Stomach (tissue), 8 donors: ENCODE measurements at regions not wholly inside any gene's neighbourhood (a gene's known extent, or its start where the extent isn't known, plus 50 kb on each side); places are given as distances from the start of the nearest gene placed in this dataset.

Experiments used
- DNase-seq, 2 donors: peaks; one replicate each; pipeline versions ENCODE4 v3.0.0 to v3.0.0-alpha.2; 2013 to 2019
- H3K27ac ChIP-seq, 5 donors: fragments of 200-600 bp in 4 of 5; sonication (generic) in 4 of 5; one replicate each; pipeline ENCODE4 v1.5.1; 2013 to 2019; ENCODE audit warnings: mild to moderate bottlenecking in 1 of 5, moderate library complexity in 1 of 5
- H3K27me3 ChIP-seq, 3 donors: fragments of 200-600 bp; sonication (generic); one replicate each; pipeline ENCODE4 v1.5.1; 2017 to 2019; ENCODE audit warnings: mixed run types in 1 of 3
- H3K36me3 ChIP-seq, 4 donors: fragments of 200-600 bp; sonication (generic); 1 replicate in 3 of 4; 2 replicates in 1 of 4; pipeline ENCODE4 v1.5.1; 2016 to 2019
- H3K4me1 ChIP-seq, 4 donors: fragments of 200-600 bp; sonication (generic); one replicate each; pipeline ENCODE4 v1.5.1; 2016 to 2019
- H3K4me3 ChIP-seq, 4 donors: fragments of 200-600 bp; sonication (generic) in 3 of 4; one replicate each; pipeline ENCODE4 v1.5.1; 2016 to 2019; ENCODE audit warnings: mild to moderate bottlenecking in 1 of 4
- H3K9me3 ChIP-seq, 4 donors: fragments of 200-600 bp; sonication (generic); one replicate each; pipeline ENCODE4 v1.5.1; 2016 to 2019
- EP300 ChIP-seq: sonication (generic); formaldehyde crosslinking; IDR thresholded peaks from one replicate; pipeline ENCODE4 v1.6.1; 2017; ENCODE audit warnings: antibody characterized with exemption
- POLR2A ChIP-seq, 4 donors: fragments of 450-650 bp; IDR thresholded peaks; one replicate each; pipeline ENCODE4 v1.6.1; 2016; ENCODE audit warnings: antibody characterized with exemption in 4 of 4, control low read depth in 2 of 4, mild to moderate bottlenecking in 1 of 4, moderate library complexity in 1 of 4
- POLR2AphosphoS5 ChIP-seq, 3 donors: sonication (generic); formaldehyde crosslinking; IDR thresholded peaks; one replicate each; pipeline ENCODE4 v1.6.1; 2016; ENCODE audit warnings: antibody characterized with exemption in 3 of 3
- WGBS, 5 donors: extraction: QIAGEN DNeasy Blood & Tissue Kit in 3 of 5; methylation state at CpG; one replicate each; pipeline versions ENCODE4 v1.1.5 to v1.1.7; 2013 to 2018; 5-methylcytosine and 5-hydroxymethylcytosine counted together
- intact Hi-C: fragments of 100-400 bp; cut with DNase I; formaldehyde crosslinking; loops from one replicate; pipeline ENCODE4 v1.15.1; 2023; ENCODE audit warnings: low total_unique reads
- TF ChIP-seq, protein P1 (sequence below), 7 experiments: fragments of 450-650 bp in 4 of 7; fragments of 200-600 bp in 3 of 7; sonication (generic) in 3 of 7; IDR thresholded peaks; one replicate each; pipeline ENCODE4 v1.5.1; 2016 to 2019; ENCODE audit warnings: antibody characterized with exemption in 7 of 7, control low read depth in 2 of 7, mild to moderate bottlenecking in 1 of 7
- donor health status: healthy with polysubstance abuse.
- donor health status: Bipolar disorder and iron deficiency.
- donor health status: healthy.

DNA sequence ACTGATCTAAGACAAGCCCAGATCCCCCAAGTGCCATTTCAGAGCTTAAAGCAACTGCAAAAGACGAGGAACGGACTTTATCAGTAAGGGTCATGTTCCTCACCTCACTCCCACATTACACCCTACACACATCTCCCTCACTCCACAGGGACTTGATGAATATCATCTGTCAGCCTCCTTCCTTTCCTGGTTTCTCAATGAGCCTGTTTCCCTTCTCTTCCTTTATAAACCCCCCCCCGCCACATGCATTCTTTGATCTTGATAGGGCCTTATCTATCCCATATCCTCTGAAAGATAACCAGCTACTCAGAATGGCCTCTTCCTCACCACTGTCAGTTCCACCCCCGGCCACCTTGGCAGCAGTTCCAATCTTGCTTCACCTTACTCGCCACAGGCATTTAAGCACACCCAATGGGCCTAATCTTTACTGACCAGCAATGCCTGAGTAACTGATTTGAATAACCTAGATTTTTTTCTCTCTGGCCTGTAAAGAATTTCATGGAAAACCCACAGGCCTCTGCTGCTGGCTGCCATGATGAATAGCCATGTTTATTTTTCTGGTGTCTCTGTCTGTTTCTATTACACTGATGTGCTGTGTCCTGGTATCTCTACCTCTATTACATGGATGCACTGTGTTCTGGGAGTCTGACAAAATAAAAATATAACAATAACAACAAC is 138.7 kb downstream of the PHLDA1 start:
- intact Hi-C loops: no loop called here
- Histone ChIP-seq H3K4me3 (no peak overlapping the region), H3K9me3 (no peaks in the 10 kb centered on the region), H3K27me3 (no peaks in the 10 kb centered on the region), H3K4me1 (peaks cover 0 to 6% (median 3%) of the 10 kb centered on the region in 4 donors), H3K27ac (no peak overlapping the region), H3K36me3 (no peaks in the 10 kb centered on the region)
- 69 to 88% (median 82%) methylated on average over 4 to 5 of the region's 5 CpGs for WGBS, 5 donors
- TF ChIP-seq POLR2AphosphoS5 (IDR thresholded peaks at IDR 0.05): no peak
- TF ChIP-seq, protein P1, sequence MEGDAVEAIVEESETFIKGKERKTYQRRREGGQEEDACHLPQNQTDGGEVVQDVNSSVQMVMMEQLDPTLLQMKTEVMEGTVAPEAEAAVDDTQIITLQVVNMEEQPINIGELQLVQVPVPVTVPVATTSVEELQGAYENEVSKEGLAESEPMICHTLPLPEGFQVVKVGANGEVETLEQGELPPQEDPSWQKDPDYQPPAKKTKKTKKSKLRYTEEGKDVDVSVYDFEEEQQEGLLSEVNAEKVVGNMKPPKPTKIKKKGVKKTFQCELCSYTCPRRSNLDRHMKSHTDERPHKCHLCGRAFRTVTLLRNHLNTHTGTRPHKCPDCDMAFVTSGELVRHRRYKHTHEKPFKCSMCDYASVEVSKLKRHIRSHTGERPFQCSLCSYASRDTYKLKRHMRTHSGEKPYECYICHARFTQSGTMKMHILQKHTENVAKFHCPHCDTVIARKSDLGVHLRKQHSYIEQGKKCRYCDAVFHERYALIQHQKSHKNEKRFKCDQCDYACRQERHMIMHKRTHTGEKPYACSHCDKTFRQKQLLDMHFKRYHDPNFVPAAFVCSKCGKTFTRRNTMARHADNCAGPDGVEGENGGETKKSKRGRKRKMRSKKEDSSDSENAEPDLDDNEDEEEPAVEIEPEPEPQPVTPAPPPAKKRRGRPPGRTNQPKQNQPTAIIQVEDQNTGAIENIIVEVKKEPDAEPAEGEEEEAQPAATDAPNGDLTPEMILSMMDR (IDR thresholded peaks at IDR 0.05): no peak
- TF ChIP-seq POLR2A (IDR thresholded peaks at IDR 0.05): no peak
- no peak for TF ChIP-seq EP300
- no peak for DNase-seq

DNA sequence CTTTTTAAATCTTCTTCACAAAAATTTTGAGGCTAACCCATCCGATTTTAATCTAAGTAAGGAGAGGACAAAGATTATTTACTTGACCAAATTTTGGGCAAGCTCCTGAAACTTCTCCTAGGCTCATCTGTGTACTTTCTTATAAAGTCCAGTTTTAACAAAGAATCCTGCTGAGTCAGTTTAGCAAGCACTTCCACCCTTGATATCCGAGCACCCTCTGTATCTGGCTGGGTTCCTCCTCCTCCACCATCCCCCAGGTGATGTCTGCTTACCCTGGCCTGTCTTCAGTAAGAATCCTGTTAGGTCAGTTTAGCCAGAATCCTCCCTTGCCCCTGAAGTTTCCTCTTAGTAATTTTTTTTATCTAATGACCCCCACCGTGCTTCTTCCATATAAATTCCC is 140.5 kb downstream of the PHLDA1 start:
- DNase-seq: no peak
- H3K36me3 ChIP-seq: no peaks in the 10 kb centered on the region
- no peak overlapping the region for H3K27ac ChIP-seq
- WGBS, 5 donors: 69 to 79% (median 73%) methylated on average over 3 of the region's 3 CpGs
- peaks cover 0 to 6% (median 3%) of the 10 kb centered on the region in 4 donors for H3K4me1 ChIP-seq
- H3K4me3 ChIP-seq: no peak overlapping the region
- H3K9me3 ChIP-seq: no peaks in the 10 kb centered on the region
- intact Hi-C loops: no loop called here
- H3K27me3 ChIP-seq: no peaks in the 10 kb centered on the region
- TF ChIP-seq POLR2AphosphoS5 (IDR thresholded peaks at IDR 0.05): no peak
- TF ChIP-seq EP300: no peak
- TF ChIP-seq POLR2A (IDR thresholded peaks at IDR 0.05): no peak
- TF ChIP-seq, protein P1 (IDR thresholded peaks at IDR 0.05): no peak

DNA sequence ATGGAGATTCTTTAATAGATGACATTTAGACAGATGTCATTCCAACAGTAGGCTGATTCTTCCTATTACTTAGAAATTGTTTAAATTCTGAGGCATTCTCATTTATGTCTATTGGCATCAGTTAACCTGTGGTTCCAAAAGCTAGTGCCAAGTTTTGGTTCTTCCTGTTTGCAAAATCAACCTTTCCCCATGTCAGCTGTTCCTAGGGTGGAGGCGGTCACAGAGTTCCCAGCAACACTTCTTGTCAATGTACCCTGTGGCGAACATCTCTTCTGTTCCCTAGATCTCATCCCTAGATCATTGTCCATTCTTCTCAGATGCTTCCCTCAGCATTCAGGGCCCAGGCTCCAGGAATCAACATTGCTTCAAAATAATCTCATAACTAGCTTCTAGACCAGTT is 140.9 kb downstream of the PHLDA1 start:
- H3K36me3 ChIP-seq: no peaks in the 10 kb centered on the region
- intact Hi-C loops: no loop called here
- H3K4me3 ChIP-seq: no peak overlapping the region
- DNase-seq: no peak
- peaks cover 0 to 6% (median 3%) of the 10 kb centered on the region in 4 donors for H3K4me1 ChIP-seq
- 84 to 94% (median 85%) methylated on average over 2 of the region's 2 CpGs for WGBS, 5 donors
- H3K27me3 ChIP-seq: no peaks in the 10 kb centered on the region
- TF ChIP-seq EP300: no peak
- no peak for TF ChIP-seq POLR2A (IDR thresholded peaks at IDR 0.05)
- TF ChIP-seq, protein P1 (IDR thresholded peaks at IDR 0.05): no peak
- no peak for TF ChIP-seq POLR2AphosphoS5 (IDR thresholded peaks at IDR 0.05)
- no peaks in the 10 kb centered on the region for H3K9me3 ChIP-seq
- no peak overlapping the region for H3K27ac ChIP-seq

DNA sequence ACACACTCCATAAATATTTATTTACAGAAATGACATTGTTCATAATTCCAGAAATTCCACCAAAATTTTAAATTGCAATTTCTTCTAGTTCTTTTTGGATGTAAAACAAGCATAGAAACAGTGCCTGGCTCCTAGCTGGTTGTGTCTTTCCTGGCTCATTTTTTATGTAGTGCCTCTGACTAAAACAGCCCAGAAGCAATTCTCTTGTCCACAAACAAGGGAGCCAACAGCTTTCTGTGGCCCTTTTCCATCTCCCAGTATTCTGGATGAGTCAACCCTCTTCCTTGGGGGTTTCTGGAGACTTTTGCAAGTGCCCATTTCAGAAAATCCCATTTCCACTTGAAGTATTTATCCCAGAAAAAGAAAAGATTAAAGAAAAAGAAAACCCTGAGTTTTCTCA is 141.4 kb downstream of the PHLDA1 start:
- Histone ChIP-seq H3K27ac (no peak overlapping the region), H3K4me1 (peaks cover 0 to 6% (median 3%) of the 10 kb centered on the region in 4 donors), H3K4me3 (no peak overlapping the region), H3K27me3 (no peaks in the 10 kb centered on the region), H3K9me3 (no peaks in the 10 kb centered on the region), H3K36me3 (no peaks in the 10 kb centered on the region)
- TF ChIP-seq EP300 (no peak), POLR2AphosphoS5 (IDR thresholded peaks at IDR 0.05) (no peak), POLR2A (IDR thresholded peaks at IDR 0.05) (no peak)
- TF ChIP-seq, protein P1 (IDR thresholded peaks at IDR 0.05): no peak
- no peak for DNase-seq
- intact Hi-C loops: no loop called here
